SU-DHL-6 (cell line): ENCODE measurements at regions not wholly inside any gene's neighbourhood (a gene's known extent, or its start where the extent isn't known, plus 50 kb on each side); places are given as distances from the start of the nearest gene placed in this dataset.
"Not testable (repeated sequence)": the region's sequence is repeated elsewhere in the genome, so short reads cannot be mapped to it uniquely, and the experiment has no call there.

ENCODE experiments used
- H2AFZ ChIP-seq: fragments of 200-600 bp; sonication (generic); 2 replicates; pipeline ENCODE4 v1.6.1; 2014; ENCODE audit warnings: low read depth, mild to moderate bottlenecking, moderate library complexity, mixed read lengths, antibody characterized with exemption, low read length; ENCODE audit not compliant: severe bottlenecking
- H3F3A ChIP-seq: fragments of 200-600 bp; shearing (Covaris generic); 2 replicates; pipeline ENCODE4 v1.6.0; 2016; ENCODE audit warnings: antibody characterized with exemption, mild to moderate bottlenecking; ENCODE audit not compliant: insufficient read depth
- H3K27ac ChIP-seq: fragments of 200-600 bp; sonication (generic); 2 replicates; pipeline ENCODE4 v1.5.1; 2016; ENCODE audit warnings: low read depth, mild to moderate bottlenecking, low read length, moderate library complexity, mixed read lengths
- H3K27me3 ChIP-seq: fragments of 200-600 bp; sonication (generic), shearing (Covaris generic); 2 replicates; pipeline ENCODE4 v1.6.0; 2014; ENCODE audit warnings: mild to moderate bottlenecking, low read length
- H3K36me3 ChIP-seq: fragments of 200-600 bp; sonication (generic); 2 replicates; pipeline ENCODE4 v1.6.1; 2014; ENCODE audit warnings: mild to moderate bottlenecking, low read length, mixed read lengths
- H3K4me2 ChIP-seq: fragments of 300-600, 200-600 bp; shearing (Covaris generic), sonication (generic); 2 replicates; pipeline ENCODE4 v1.6.0; 2014; ENCODE audit warnings: low read length, low read depth, mild to moderate bottlenecking; ENCODE audit not compliant: poor library complexity, severe bottlenecking
- H3K4me3 ChIP-seq: fragments of 200-600 bp; sonication (generic); 2 replicates; pipeline ENCODE4 v1.5.1; 2014; ENCODE audit warnings: antibody characterized with exemption, low read length, mild to moderate bottlenecking, mixed read lengths; ENCODE audit not compliant: insufficient read depth, poor library complexity, severe bottlenecking
- H3K79me2 ChIP-seq: fragments of 200-600 bp; sonication (generic); 2 replicates; pipeline ENCODE4 v1.6.1; 2014; ENCODE audit warnings: mild to moderate bottlenecking, low read length, moderate library complexity; ENCODE audit not compliant: insufficient read depth
- H3K9ac ChIP-seq: fragments of 200-600 bp; sonication (generic); 2 replicates; pipeline ENCODE4 v1.7.0; 2014; ENCODE audit warnings: mild to moderate bottlenecking, low read length
- H3K9me2 ChIP-seq: fragments of 200-600 bp; sonication (generic); replicated peaks from 2 replicates; pipeline ENCODE4 v1.6.1; 2014; ENCODE audit warnings: low read length; ENCODE audit not compliant: insufficient read depth
- H3K9me3 ChIP-seq: fragments of 200-600 bp; sonication (generic); 2 replicates; pipeline ENCODE4 v1.6.1; 2014; ENCODE audit warnings: low read length, mixed read lengths; ENCODE audit not compliant: insufficient read depth
- H4K20me1 ChIP-seq: fragments of 200-600 bp; sonication (generic); 2 replicates; pipeline ENCODE4 v1.6.1; 2014; ENCODE audit warnings: low read depth, mild to moderate bottlenecking, antibody characterized with exemption, low read length, moderate library complexity, mixed read lengths
- CTCF ChIP-seq: fragments of 200-600 bp; sonication (generic); IDR thresholded peaks from one replicate; pipeline ENCODE4 v1.5.1; 2017; ENCODE audit warnings: antibody characterized with exemption, mild to moderate bottlenecking, low read length, moderate library complexity; ENCODE audit not compliant: insufficient read depth, poor library complexity, severe bottlenecking
- EZH2phosphoT487 ChIP-seq: fragments of 200-600 bp; sonication (generic), shearing (Covaris generic); conservative IDR thresholded peaks from 2 replicates; pipeline ENCODE4 v1.6.1; 2018; ENCODE audit warnings: mild to moderate bottlenecking, antibody characterized with exemption, low read length, moderate library complexity, mixed read lengths

- H3K9me2 ChIP-seq = no peaks in the 10 kb centered on the region
- H3K4me2 ChIP-seq = no peak overlapping the region
Measured at GRCh38 chr6:6984585-6985366, 123.0 kb upstream of the RREB1 start.

DNA sequence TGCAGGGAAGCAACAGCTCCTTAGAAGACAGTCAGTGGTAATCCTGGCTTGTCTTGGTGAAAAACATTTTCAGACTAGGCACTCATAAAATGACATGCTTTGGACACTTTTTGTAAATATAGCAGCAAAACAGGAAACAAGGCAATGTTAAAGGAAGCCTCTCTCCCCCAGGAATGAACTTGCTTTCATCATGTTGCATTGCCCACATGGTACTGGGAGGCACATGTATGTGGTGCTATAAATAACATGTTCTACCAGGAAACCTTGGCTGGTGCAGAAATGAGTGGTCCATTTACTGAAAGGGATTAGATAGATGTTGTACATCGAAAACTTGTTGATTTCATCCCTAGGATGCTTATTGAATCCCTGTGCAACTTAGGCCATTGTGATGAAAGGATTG is 121.4 kb upstream of the RREB1 start:
- Histone ChIP-seq H3F3A (no peaks in the 10 kb centered on the region), H3K79me2 (no peaks in the 10 kb centered on the region), H3K9me3 (no peaks in the 10 kb centered on the region), H4K20me1 (no peaks in the 10 kb centered on the region), H3K9ac (no peak overlapping the region), H3K27me3 (no peaks in the 10 kb centered on the region), H2AFZ (no peak overlapping the region), H3K4me3 (no peak overlapping the region), H3K4me2 (no peak overlapping the region), H3K27ac (no peak overlapping the region), H3K36me3 (no peaks in the 10 kb centered on the region), H3K9me2 (no peaks in the 10 kb centered on the region)
- TF ChIP-seq CTCF (no peak), EZH2phosphoT487 (no peak)

More at GRCh38 chr6:6984585-6985366, 123.0 kb upstream of the RREB1 start:
- no peak overlapping the region for H3K27ac ChIP-seq
- no peak overlapping the region for H3K4me3 ChIP-seq
- TF ChIP-seq EZH2phosphoT487 (no peak), CTCF (no peak)
- no peaks in the 10 kb centered on the region for H4K20me1 ChIP-seq
- no peak overlapping the region for H3K9ac ChIP-seq
- H3K9me3 ChIP-seq = no peaks in the 10 kb centered on the region
- no peaks in the 10 kb centered on the region for H3F3A ChIP-seq
- H3K27me3 ChIP-seq = no peaks in the 10 kb centered on the region
- H3K79me2 ChIP-seq = no peaks in the 10 kb centered on the region
- H3K36me3 ChIP-seq = no peaks in the 10 kb centered on the region
- no peak overlapping the region for H2AFZ ChIP-seq

GRCh38 chr6:6987749-6988148 is 120.0 kb upstream of the RREB1 start:
- TF ChIP-seq EZH2phosphoT487 (no peak), CTCF (no peak)
- no peaks in the 10 kb centered on the region for H3K9me3 ChIP-seq
- no peaks in the 10 kb centered on the region for H3K36me3 ChIP-seq
- no peak overlapping the region for H3K9ac ChIP-seq
- no peak overlapping the region for H3K4me3 ChIP-seq
- H3K4me2 ChIP-seq = no peak overlapping the region
- no peak overlapping the region for H2AFZ ChIP-seq
- H4K20me1 ChIP-seq = no peaks in the 10 kb centered on the region
- no peak overlapping the region for H3K27ac ChIP-seq
- no peaks in the 10 kb centered on the region for H3K79me2 ChIP-seq
- H3F3A ChIP-seq = no peaks in the 10 kb centered on the region
- no peaks in the 10 kb centered on the region for H3K27me3 ChIP-seq
- H3K9me2 ChIP-seq = no peaks in the 10 kb centered on the region

- H3K36me3 ChIP-seq, H3K9me3 ChIP-seq, H3K79me2 ChIP-seq, H3K4me3 ChIP-seq, H3K27me3 ChIP-seq, H3K9me2 ChIP-seq, H3K9ac ChIP-seq, H3K27ac ChIP-seq, H2AFZ ChIP-seq, H3F3A ChIP-seq, H3K4me2 ChIP-seq, H4K20me1 ChIP-seq: not testable (repeated sequence)
Measured at GRCh38 chr6:6990059-6990458, 117.7 kb upstream of the RREB1 start.
